GM18507 (cell line): ENCODE measurements at regions not wholly inside any gene's neighbourhood (a gene's known extent, or its start where the extent isn't known, plus 50 kb on each side); places are given as distances from the start of the nearest gene placed in this dataset.
"Not testable (repeated sequence)": the region's sequence is repeated elsewhere in the genome, so short reads cannot be mapped to it uniquely, and the experiment has no call there.

Experiments
- DNase-seq: peaks from one replicate; pipeline ENCODE4 v3.0.0; 2011; ENCODE audit warnings: low read depth; ENCODE audit not compliant: insufficient read length; ENCODE audit errors: extremely low spot score
- FAIRE-seq: peaks from 2 replicates; lab custom pipeline; 2011; peaks lifted over from hg19 to GRCh38; lab: Jason Lieb, UNC

GRCh38 chr4:164648151-164648848 is 105.6 kb upstream of the SMIM31 start:
- FAIRE-seq (no peak), DNase-seq (no peak)

DNA sequence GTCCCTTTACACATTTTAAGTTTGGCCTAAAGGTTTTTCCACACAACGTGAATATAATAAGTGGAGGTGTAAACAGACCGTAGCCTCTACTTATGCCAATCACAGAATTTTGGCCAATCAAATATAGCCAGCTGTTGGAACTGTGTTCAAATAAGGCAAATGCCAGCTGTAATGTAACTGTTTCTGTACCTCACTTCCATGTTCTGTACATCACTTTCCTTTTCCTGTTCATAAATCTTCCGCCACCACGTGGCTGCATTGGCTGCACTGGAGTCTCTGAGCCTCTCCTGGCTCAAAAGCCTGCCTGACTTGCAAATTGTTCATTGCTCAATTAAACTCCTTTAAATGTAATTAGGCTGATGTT is 105.1 kb upstream of the SMIM31 start:
- DNase-seq, result no peak
- FAIRE-seq, result no peak

- DNase-seq (no peak), FAIRE-seq (no peak)
Observed at GRCh38 chr4:164659765-164660164, 94.2 kb upstream of the SMIM31 start.

GRCh38 chr4:164676152-164676551 is 77.8 kb upstream of the SMIM31 start:
- not testable (repeated sequence) for FAIRE-seq, DNase-seq

GRCh38 chr4:164683040-164683439 is 70.9 kb upstream of the SMIM31 start:
- no peak for FAIRE-seq
- no peak for DNase-seq

- DNase-seq, result no peak
- no peak for FAIRE-seq
Observed at GRCh38 chr4:164695650-164696049, 58.3 kb upstream of the SMIM31 start.

DNA sequence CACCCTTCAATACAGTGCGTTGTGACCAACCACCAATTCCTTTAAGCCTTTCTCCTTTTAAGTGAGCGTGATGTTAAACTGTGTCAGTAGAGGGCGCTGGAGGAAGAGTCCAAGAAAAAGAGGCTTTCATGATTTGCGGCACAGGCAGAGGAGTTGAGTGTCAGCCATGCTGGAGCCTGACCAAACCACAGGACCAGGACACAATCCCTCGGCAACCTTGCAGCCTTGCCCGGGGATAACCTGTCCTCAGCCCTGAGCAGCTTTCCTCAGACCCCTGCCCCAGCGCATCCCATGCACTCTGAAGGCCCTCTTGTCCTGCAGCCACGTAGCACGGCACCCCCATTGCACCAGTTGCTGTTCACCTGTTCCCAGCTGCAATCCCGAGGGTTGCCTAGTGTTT is 53.5 kb upstream of the SMIM31 start:
- no peak for DNase-seq
- no peak for FAIRE-seq

DNA sequence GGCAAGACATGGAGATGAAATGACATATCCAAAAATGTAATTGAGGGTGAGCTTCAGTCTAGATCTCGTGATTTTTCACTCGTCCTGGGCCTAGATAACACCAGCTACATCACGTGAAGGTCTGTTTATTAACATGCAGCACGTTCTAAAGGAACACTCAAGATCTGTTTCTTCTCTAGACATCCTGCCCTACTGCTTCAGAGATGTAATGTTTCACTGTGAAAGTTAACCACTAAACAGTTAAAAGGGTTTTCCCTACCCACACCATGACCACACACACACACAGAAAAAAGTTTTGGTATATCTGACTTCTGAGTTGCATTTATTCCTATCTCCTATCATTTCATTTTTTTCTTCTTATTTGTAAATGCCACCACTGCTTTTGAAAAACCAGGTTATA is 52.3 kb upstream of the SMIM31 start:
- DNase-seq (no peak), FAIRE-seq (peak; percentile 73)
